GM13976 (cell line): ENCODE measurements at regions not wholly inside any gene's neighbourhood (a gene's known extent, or its start where the extent isn't known, plus 50 kb on each side); places are given as distances from the start of the nearest gene placed in this dataset.

Source experiments
- DNase-seq: peaks from one replicate; pipeline ENCODE4 v3.0.0; 2012; ENCODE audit warnings: low spot score
- in situ Hi-C: fragments of 300-500 bp; cut with MboI; formaldehyde crosslinking; loops from one replicate; pipeline ENCODE4 v1.12.0; 2022; ENCODE audit warnings: low sequenced_read_pairs, mixed read lengths, inconsistent platforms; ENCODE audit not compliant: unreplicated experiment
- TF ChIP-seq, protein P1 (sequence below): IDR thresholded peaks from 2 replicates; pipeline ENCODE4 v1.5.1; 2012; ENCODE audit warnings: borderline replicate concordance, mild to moderate bottlenecking; ENCODE audit not compliant: insufficient read depth; ENCODE audit errors: extremely low read depth, missing control alignments, control extremely low read depth

- in situ Hi-C loops, result no loop called here
- TF ChIP-seq, protein P1, sequence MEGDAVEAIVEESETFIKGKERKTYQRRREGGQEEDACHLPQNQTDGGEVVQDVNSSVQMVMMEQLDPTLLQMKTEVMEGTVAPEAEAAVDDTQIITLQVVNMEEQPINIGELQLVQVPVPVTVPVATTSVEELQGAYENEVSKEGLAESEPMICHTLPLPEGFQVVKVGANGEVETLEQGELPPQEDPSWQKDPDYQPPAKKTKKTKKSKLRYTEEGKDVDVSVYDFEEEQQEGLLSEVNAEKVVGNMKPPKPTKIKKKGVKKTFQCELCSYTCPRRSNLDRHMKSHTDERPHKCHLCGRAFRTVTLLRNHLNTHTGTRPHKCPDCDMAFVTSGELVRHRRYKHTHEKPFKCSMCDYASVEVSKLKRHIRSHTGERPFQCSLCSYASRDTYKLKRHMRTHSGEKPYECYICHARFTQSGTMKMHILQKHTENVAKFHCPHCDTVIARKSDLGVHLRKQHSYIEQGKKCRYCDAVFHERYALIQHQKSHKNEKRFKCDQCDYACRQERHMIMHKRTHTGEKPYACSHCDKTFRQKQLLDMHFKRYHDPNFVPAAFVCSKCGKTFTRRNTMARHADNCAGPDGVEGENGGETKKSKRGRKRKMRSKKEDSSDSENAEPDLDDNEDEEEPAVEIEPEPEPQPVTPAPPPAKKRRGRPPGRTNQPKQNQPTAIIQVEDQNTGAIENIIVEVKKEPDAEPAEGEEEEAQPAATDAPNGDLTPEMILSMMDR, result no peak
- DNase-seq, result no peak
These were observed 139.3 kb upstream of the COL5A1 start for GRCh38 chr9:134502266-134502791.

DNA sequence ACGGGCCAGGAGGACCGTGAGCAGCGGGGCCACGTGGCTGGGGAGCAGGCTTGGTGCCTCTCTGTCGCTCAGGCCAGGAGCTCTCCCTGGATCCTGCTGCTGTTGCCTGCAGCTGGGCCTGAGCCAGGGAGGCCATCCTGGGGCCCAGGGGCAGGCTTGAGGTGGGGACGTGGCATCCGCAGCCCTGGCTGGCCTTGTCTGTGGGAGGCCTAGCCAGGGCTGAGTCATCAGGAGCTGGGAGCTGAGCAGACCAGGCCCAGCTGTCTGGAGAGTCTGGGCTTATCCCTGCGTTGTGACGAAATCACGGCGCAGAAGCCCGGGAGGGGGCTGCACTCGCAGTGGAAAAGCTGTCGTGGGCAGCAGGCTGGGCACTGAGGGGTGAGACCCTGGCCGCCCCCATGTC, 138.8 kb upstream of the COL5A1 start:
- DNase-seq, result no peak
- in situ Hi-C loops, result no loop called here
- TF ChIP-seq, protein P1, result no peak

DNA sequence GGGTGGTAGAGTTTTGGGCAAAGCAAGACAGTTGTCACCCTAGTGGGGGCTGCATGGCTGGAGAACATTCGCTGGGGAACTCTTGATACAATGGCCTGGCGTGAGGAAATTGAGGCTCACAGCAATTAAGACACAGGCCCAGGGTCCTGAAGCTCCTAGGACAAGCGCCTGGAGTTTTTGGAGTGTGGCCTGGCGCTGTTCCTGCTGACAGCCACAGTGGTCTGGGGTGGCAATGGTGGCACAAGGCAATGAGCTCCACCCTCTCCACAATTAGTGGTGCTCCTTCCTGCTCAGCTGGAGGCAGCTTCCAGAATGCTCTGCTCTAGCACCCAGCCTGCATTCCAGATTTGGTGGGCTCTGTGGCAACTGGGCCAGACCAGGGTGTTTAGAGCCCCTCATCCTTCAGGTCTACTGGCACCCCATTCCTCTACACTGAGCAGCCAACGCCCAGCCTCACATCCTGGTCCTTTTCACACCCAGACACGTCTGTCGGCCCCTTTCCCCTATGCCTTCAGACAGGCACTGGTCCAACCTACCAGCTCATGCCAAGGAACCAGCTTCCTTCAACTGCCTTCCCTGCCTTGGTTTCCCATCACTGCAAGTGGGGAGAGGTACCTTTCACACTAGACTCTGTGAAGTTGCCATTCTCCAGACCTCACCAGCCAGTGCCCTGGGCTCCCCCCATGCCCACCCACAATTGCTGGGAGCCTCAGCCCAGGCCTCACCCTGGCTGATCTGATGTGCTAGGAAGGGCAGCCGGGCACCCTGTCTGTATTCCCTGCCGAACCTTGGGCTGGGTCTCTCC, 138.1 kb upstream of the COL5A1 start:
- in situ Hi-C loops, result no loop called here
- TF ChIP-seq, protein P1, result no peak
- DNase-seq, result no peak

- no peak for DNase-seq
- TF ChIP-seq, protein P1, result no peak
- in situ Hi-C loops, result no loop called here
These were observed 137.6 kb upstream of the COL5A1 start for GRCh38 chr9:134504106-134504385.

- TF ChIP-seq, protein P1, result no peak
- in situ Hi-C loops, result no loop called here
- DNase-seq, result no peak
These were observed 136.6 kb upstream of the COL5A1 start for GRCh38 chr9:134505032-134505431.

GRCh38 chr9:134509281-134509680, 132.3 kb upstream of the COL5A1 start:
- no peak for DNase-seq
- in situ Hi-C loops, result no loop called here
- TF ChIP-seq, protein P1, result no peak

- DNase-seq, result no peak
- TF ChIP-seq, protein P1, result no peak
- in situ Hi-C loops, result no loop called here
These were observed 131.8 kb upstream of the COL5A1 start for GRCh38 chr9:134509817-134510216.
